GM23338 (cell line): ENCODE measurements at regions not wholly inside any gene's neighbourhood (a gene's known extent, or its start where the extent isn't known, plus 50 kb on each side); places are given as distances from the start of the nearest gene placed in this dataset.

ENCODE experiments used
- ATAC-seq: fragments of 200-7000 bp; cut with Tn5 transposase; 3 replicates; pipeline ENCODE4 v1.9.1; 2020
- DNase-seq: peaks from one replicate; pipeline ENCODE4 v3.0.0-alpha.2; 2015; ENCODE audit warnings: low spot score
- H2AFZ ChIP-seq: fragments of 200-600 bp; sonication (generic); 2 replicates; pipeline ENCODE4 v1.8.0; 2016; ENCODE audit warnings: antibody characterized with exemption, mild to moderate bottlenecking, moderate library complexity
- H3F3A ChIP-seq: fragments of 200-600 bp; sonication (generic); replicated peaks from 2 replicates; pipeline ENCODE4 v1.8.0; 2017; ENCODE audit warnings: antibody characterized with exemption, mixed run types, low read depth
- H3K27ac ChIP-seq: fragments of 200-600 bp; sonication (generic); 2 replicates; pipeline ENCODE4 v1.6.1; 2016; ENCODE audit warnings: low read depth
- H3K27me3 ChIP-seq: fragments of 200-600 bp; sonication (generic); 2 replicates; pipeline ENCODE4 v1.8.0; 2016; ENCODE audit warnings: mild to moderate bottlenecking, mixed run types, moderate library complexity; ENCODE audit not compliant: insufficient read depth
- H3K36me3 ChIP-seq: fragments of 200-600 bp; sonication (generic); 2 replicates; pipeline ENCODE4 v1.8.0; 2016; ENCODE audit warnings: mild to moderate bottlenecking; ENCODE audit not compliant: insufficient read depth
- H3K4me1 ChIP-seq: fragments of 200-600 bp; sonication (generic); 2 replicates; pipeline ENCODE4 v1.8.0; 2016; ENCODE audit warnings: mild to moderate bottlenecking, moderate library complexity; ENCODE audit not compliant: insufficient read depth
- H3K4me2 ChIP-seq: fragments of 200-600 bp; sonication (generic); 2 replicates; pipeline ENCODE4 v1.7.1; 2017; ENCODE audit warnings: mixed run types
- H3K4me3 ChIP-seq: fragments of 200-600 bp; sonication (generic); 2 replicates; pipeline ENCODE4 v1.6.1; 2016; ENCODE audit warnings: mixed run types
- H3K79me2 ChIP-seq: fragments of 200-600 bp; sonication (generic); replicated peaks from 2 replicates; pipeline ENCODE4 v1.8.0; 2017; ENCODE audit warnings: mild to moderate bottlenecking; ENCODE audit not compliant: insufficient read depth
- H3K9me2 ChIP-seq: fragments of 200-600 bp; sonication (generic); 2 replicates; pipeline ENCODE4 v1.8.0; 2017; ENCODE audit not compliant: insufficient read depth
- H4K20me1 ChIP-seq: fragments of 200-600 bp; sonication (generic); replicated peaks from 2 replicates; pipeline ENCODE4 v1.8.0; 2017; ENCODE audit warnings: mild to moderate bottlenecking; ENCODE audit not compliant: insufficient read depth
- H3K27ac Mint-ChIP-seq: 2 replicates; pipeline ENCODE4 v1.8.0; 2020; ENCODE audit warnings: inconsistent platforms, mild to moderate bottlenecking, moderate library complexity, mixed read lengths
- H3K27me3 Mint-ChIP-seq: 3 replicates; pipeline ENCODE4 v1.8.0; 2022; ENCODE audit warnings: low read depth, mild to moderate bottlenecking, moderate library complexity, mixed read lengths, inconsistent platforms; ENCODE audit not compliant: insufficient read depth, poor library complexity
- H3K36me3 Mint-ChIP-seq: 3 replicates; pipeline ENCODE4 v1.8.0; 2021; ENCODE audit warnings: low read depth, mild to moderate bottlenecking, inconsistent platforms, moderate library complexity, mixed read lengths
- H3K4me1 Mint-ChIP-seq: 3 replicates; pipeline ENCODE4 v1.8.0; 2020; ENCODE audit warnings: mild to moderate bottlenecking, inconsistent platforms, mixed read lengths
- H3K4me3 Mint-ChIP-seq: 3 replicates; pipeline ENCODE4 v1.8.0; 2021; ENCODE audit warnings: moderate library complexity, mild to moderate bottlenecking, inconsistent platforms, mixed read lengths
- H3K9me3 Mint-ChIP-seq: 3 replicates; pipeline ENCODE4 v1.8.0; 2020; ENCODE audit warnings: moderate library complexity, mild to moderate bottlenecking, inconsistent platforms, mixed read lengths
- CREB1 ChIP-seq: fragments of 250-450 bp; sonication (Bioruptor Pico); IDR thresholded peaks from 2 replicates; pipeline ENCODE4 v1.5.0; 2020; ENCODE audit warnings: low read depth, mild to moderate bottlenecking, moderate library complexity
- ETS1 ChIP-seq: IDR thresholded peaks from 2 replicates; pipeline ENCODE4 v1.6.1; 2016; ENCODE audit warnings: antibody characterized with exemption
- EZH2 ChIP-seq: fragments of 200-600 bp; sonication (generic); IDR thresholded peaks from one replicate; pipeline ENCODE4 v1.8.0; 2017; ENCODE audit warnings: antibody characterized with exemption, mild to moderate bottlenecking, low read depth; ENCODE audit not compliant: unreplicated experiment
- EZH2phosphoT487 ChIP-seq: fragments of 200-600 bp; sonication (generic); IDR thresholded peaks from one replicate; pipeline ENCODE4 v1.8.1; 2018; ENCODE audit warnings: antibody characterized with exemption; ENCODE audit not compliant: unreplicated experiment
- JUNB ChIP-seq: IDR thresholded peaks from one replicate; pipeline ENCODE4 v1.6.1; 2016; ENCODE audit warnings: antibody characterized with exemption; ENCODE audit not compliant: unreplicated experiment
- NANOG ChIP-seq: IDR thresholded peaks from 2 replicates; pipeline ENCODE4 v1.6.1; 2016; ENCODE audit warnings: antibody characterized with exemption, borderline replicate concordance
- POLR2AphosphoS5 ChIP-seq: IDR thresholded peaks from 2 replicates; pipeline ENCODE4 v1.6.1; 2016; ENCODE audit warnings: antibody characterized with exemption, low read depth
- REST ChIP-seq: IDR thresholded peaks from one replicate; pipeline ENCODE4 v1.6.1; 2018; ENCODE audit warnings: antibody characterized with exemption; ENCODE audit not compliant: unreplicated experiment
- STAT1 ChIP-seq: IDR thresholded peaks from one replicate; pipeline ENCODE4 v1.6.1; 2016; ENCODE audit warnings: antibody characterized with exemption; ENCODE audit not compliant: unreplicated experiment
- ZNF114 ChIP-seq: fragments of 250-450 bp; sonication (Bioruptor Pico); IDR thresholded peaks from 2 replicates; pipeline ENCODE4 v1.5.0; 2020; ENCODE audit warnings: mild to moderate bottlenecking, moderate library complexity
- ZNF331 ChIP-seq: fragments of 250-450 bp; sonication (Bioruptor Pico); IDR thresholded peaks from 2 replicates; pipeline ENCODE4 v1.5.0; 2020; ENCODE audit warnings: low read depth, mild to moderate bottlenecking, moderate library complexity
- TF ChIP-seq, protein P1 (sequence below), 2 experiments: fragments of 200-600 bp in 1 of 2; sonication (generic) in 1 of 2; conservative IDR thresholded peaks; 2 replicates each; pipeline versions ENCODE4 v1.5.1 to v1.6.1; 2016 to 2017; ENCODE audit warnings: antibody characterized with exemption in 2 of 2, low read depth in 2 of 2, mild to moderate bottlenecking in 2 of 2, moderate library complexity in 1 of 2
- TF ChIP-seq, protein P2 (sequence below): fragments of 250-450 bp; sonication (Bioruptor Pico); IDR thresholded peaks from 2 replicates; pipeline ENCODE4 v1.5.0; 2020; ENCODE audit warnings: mild to moderate bottlenecking, moderate library complexity

- Mint-ChIP-seq H3K4me3 (no peak overlapping the region), H3K36me3 (no peaks in the 10 kb centered on the region; the same call in 2 of the 3 replicates), H3K27me3 (no peaks in the 10 kb centered on the region), H3K9me3 (peaks cover 6% of the 10 kb centered on the region; the same call in 2 of the 3 replicates), H3K4me1 (no peaks in the 10 kb centered on the region), H3K27ac (no peak overlapping the region)
- no peak overlapping the region for H3K4me3 ChIP-seq
- H3K27ac ChIP-seq = no peak overlapping the region
- H3K27me3 ChIP-seq = no peaks in the 10 kb centered on the region
- H3K36me3 ChIP-seq = no peaks in the 10 kb centered on the region
- H3K4me2 ChIP-seq = no peak overlapping the region
- H3F3A ChIP-seq = no peaks in the 10 kb centered on the region
- H4K20me1 ChIP-seq = no peaks in the 10 kb centered on the region
- no peak for ATAC-seq
- TF ChIP-seq ETS1 (no peak), CREB1 (CRISPR knock-in tag) (no peak), REST (no peak), JUNB (no peak), EZH2 (no peak), EZH2phosphoT487 (no peak), ZNF331 (no peak), POLR2AphosphoS5 (no peak), ZNF114 (CRISPR knock-in tag) (no peak), STAT1 (no peak), NANOG (no peak)
- TF ChIP-seq, protein P1, sequence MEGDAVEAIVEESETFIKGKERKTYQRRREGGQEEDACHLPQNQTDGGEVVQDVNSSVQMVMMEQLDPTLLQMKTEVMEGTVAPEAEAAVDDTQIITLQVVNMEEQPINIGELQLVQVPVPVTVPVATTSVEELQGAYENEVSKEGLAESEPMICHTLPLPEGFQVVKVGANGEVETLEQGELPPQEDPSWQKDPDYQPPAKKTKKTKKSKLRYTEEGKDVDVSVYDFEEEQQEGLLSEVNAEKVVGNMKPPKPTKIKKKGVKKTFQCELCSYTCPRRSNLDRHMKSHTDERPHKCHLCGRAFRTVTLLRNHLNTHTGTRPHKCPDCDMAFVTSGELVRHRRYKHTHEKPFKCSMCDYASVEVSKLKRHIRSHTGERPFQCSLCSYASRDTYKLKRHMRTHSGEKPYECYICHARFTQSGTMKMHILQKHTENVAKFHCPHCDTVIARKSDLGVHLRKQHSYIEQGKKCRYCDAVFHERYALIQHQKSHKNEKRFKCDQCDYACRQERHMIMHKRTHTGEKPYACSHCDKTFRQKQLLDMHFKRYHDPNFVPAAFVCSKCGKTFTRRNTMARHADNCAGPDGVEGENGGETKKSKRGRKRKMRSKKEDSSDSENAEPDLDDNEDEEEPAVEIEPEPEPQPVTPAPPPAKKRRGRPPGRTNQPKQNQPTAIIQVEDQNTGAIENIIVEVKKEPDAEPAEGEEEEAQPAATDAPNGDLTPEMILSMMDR (conservative IDR thresholded peaks at IDR 0.05; ENCODE audit: low read depth in 2 of 2) = no peak
- TF ChIP-seq, protein P2, sequence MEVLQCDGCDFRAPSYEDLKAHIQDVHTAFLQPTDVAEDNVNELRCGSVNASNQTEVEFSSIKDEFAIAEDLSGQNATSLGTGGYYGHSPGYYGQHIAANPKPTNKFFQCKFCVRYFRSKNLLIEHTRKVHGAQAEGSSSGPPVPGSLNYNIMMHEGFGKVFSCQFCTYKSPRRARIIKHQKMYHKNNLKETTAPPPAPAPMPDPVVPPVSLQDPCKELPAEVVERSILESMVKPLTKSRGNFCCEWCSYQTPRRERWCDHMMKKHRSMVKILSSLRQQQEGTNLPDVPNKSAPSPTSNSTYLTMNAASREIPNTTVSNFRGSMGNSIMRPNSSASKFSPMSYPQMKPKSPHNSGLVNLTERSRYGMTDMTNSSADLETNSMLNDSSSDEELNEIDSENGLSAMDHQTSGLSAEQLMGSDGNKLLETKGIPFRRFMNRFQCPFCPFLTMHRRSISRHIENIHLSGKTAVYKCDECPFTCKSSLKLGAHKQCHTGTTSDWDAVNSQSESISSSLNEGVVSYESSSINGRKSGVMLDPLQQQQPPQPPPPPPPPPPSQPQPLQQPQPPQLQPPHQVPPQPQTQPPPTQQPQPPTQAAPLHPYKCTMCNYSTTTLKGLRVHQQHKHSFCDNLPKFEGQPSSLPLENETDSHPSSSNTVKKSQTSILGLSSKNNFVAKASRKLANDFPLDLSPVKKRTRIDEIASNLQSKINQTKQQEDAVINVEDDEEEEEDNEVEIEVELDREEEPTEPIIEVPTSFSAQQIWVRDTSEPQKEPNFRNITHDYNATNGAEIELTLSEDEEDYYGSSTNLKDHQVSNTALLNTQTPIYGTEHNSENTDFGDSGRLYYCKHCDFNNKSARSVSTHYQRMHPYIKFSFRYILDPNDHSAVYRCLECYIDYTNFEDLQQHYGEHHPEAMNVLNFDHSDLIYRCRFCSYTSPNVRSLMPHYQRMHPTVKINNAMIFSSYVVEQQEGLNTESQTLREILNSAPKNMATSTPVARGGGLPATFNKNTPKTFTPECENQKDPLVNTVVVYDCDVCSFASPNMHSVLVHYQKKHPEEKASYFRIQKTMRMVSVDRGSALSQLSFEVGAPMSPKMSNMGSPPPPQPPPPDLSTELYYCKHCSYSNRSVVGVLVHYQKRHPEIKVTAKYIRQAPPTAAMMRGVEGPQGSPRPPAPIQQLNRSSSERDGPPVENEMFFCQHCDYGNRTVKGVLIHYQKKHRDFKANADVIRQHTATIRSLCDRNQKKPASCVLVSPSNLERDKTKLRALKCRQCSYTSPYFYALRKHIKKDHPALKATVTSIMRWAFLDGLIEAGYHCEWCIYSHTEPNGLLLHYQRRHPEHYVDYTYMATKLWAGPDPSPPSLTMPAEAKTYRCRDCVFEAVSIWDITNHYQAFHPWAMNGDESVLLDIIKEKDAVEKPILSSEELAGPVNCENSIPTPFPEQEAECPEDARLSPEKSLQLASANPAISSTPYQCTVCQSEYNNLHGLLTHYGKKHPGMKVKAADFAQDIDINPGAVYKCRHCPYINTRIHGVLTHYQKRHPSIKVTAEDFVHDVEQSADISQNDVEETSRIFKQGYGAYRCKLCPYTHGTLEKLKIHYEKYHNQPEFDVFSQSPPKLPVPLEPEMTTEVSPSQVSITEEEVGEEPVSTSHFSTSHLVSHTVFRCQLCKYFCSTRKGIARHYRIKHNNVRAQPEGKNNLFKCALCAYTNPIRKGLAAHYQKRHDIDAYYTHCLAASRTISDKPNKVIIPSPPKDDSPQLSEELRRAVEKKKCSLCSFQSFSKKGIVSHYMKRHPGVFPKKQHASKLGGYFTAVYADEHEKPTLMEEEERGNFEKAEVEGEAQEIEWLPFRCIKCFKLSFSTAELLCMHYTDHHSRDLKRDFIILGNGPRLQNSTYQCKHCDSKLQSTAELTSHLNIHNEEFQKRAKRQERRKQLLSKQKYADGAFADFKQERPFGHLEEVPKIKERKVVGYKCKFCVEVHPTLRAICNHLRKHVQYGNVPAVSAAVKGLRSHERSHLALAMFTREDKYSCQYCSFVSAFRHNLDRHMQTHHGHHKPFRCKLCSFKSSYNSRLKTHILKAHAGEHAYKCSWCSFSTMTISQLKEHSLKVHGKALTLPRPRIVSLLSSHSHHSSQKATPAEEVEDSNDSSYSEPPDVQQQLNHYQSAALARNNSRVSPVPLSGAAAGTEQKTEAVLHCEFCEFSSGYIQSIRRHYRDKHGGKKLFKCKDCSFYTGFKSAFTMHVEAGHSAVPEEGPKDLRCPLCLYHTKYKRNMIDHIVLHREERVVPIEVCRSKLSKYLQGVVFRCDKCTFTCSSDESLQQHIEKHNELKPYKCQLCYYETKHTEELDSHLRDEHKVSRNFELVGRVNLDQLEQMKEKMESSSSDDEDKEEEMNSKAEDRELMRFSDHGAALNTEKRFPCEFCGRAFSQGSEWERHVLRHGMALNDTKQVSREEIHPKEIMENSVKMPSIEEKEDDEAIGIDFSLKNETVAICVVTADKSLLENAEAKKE (CRISPR knock-in tag) = no peak
- H2AFZ ChIP-seq = no peak overlapping the region
- H3K9me2 ChIP-seq = 0 out of 2 replicates have a peak, but pooled peaks cover 4% of the 10 kb centered on the region
- DNase-seq = no peak
- no peaks in the 10 kb centered on the region for H3K79me2 ChIP-seq
- no peaks in the 10 kb centered on the region for H3K4me1 ChIP-seq
Measured at GRCh38 chr11:82653752-82654151, 79.9 kb downstream of the FAM181B start.
